ENCODE measurements at regions not wholly inside any gene's neighbourhood (a gene's known extent, or its start where the extent isn't known, plus 50 kb on each side); places are given as distances from the start of the nearest gene placed in this dataset.

DNA sequence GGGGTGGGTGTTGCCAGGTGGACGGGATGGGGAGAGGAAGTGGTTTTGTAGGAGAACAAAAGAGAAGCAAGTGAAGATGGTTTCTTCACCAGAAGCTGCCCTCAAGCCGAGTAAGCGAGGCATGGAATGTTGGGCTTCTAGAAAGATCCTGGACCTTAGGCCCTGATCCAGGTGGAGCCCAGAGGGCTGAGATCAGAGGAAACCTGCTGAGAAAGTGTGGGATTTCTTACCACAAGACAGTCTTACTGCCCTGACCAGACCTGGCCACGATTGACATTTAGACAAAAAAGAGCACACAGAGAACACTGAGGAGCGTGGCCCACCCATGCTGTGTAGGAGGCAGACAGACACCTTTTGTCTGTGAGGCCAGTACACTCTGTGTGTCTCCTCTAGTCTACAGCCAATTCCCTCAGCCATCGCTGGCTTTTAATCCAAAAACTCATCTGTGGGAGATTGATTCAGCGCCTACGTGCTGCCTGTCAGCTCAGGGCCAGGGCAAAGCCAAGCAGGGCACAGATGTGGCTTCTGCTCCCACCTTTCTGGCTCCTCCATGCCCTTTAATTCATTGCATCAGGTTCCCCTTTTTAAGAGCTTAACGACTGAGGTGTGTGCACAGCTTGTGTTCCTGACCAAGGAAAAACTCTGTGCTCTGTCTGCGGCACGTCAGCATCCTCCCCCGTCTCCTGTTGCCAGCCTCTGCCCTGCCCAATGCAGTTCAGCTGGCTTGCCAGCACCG is 123.3 kb downstream of the AKAP11 start:
- Histone ChIP-seq H3K27me3 (ENCODE audit: insufficient read depth, low read depth) (no peaks in the 10 kb centered on the region), H3K4me2 (no peak overlapping the region), H3K4me1 (ENCODE audit: low read depth, poor library complexity, severe bottlenecking) (no peaks in the 10 kb centered on the region), H3K36me3 (ENCODE audit: insufficient read depth) (no peaks in the 10 kb centered on the region), H2AFZ (ENCODE audit: low read depth) (no peak overlapping the region), H3K27ac (no peak overlapping the region), H3K79me2 (ENCODE audit: insufficient read depth, low read depth) (no peaks in the 10 kb centered on the region), H4K20me1 (ENCODE audit: insufficient read depth) (no peaks in the 10 kb centered on the region), H3K4me3 (IDR thresholded peaks at IDR 0.05; ENCODE audit: insufficient read depth, low read depth, low read length) (no peak overlapping the region), H3K9ac (no peak overlapping the region)
- TF ChIP-seq, protein P1, sequence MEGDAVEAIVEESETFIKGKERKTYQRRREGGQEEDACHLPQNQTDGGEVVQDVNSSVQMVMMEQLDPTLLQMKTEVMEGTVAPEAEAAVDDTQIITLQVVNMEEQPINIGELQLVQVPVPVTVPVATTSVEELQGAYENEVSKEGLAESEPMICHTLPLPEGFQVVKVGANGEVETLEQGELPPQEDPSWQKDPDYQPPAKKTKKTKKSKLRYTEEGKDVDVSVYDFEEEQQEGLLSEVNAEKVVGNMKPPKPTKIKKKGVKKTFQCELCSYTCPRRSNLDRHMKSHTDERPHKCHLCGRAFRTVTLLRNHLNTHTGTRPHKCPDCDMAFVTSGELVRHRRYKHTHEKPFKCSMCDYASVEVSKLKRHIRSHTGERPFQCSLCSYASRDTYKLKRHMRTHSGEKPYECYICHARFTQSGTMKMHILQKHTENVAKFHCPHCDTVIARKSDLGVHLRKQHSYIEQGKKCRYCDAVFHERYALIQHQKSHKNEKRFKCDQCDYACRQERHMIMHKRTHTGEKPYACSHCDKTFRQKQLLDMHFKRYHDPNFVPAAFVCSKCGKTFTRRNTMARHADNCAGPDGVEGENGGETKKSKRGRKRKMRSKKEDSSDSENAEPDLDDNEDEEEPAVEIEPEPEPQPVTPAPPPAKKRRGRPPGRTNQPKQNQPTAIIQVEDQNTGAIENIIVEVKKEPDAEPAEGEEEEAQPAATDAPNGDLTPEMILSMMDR (conservative IDR thresholded peaks at IDR 0.05; ENCODE audit: low read depth, low read length): no peak

DNA sequence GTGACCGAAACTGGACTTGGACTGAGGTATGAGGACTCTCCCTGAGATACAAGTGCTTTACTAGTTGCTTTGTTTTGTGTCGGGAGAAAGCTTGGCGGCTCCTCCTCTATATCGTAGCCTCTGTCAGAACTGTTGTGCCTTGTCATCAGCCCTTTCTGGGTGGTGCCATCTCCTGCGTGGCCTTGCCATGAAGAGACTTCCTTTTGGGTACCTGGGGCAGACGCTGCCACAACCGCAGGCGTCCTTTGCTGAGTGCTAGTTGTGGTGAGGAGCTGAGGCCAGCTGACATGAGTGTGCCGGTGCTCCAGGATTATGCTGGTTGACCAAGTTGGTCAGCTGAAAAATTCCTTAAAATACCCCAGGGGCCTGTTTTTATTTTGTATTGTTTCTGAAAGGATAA is 124.5 kb downstream of the AKAP11 start:
- Histone ChIP-seq H2AFZ (ENCODE audit: low read depth) (no peak overlapping the region), H3K27ac (no peak overlapping the region), H3K79me2 (ENCODE audit: insufficient read depth, low read depth) (no peaks in the 10 kb centered on the region), H3K4me3 (IDR thresholded peaks at IDR 0.05; ENCODE audit: insufficient read depth, low read depth, low read length) (no peak overlapping the region), H3K27me3 (ENCODE audit: insufficient read depth, low read depth) (no peaks in the 10 kb centered on the region), H3K36me3 (ENCODE audit: insufficient read depth) (no peaks in the 10 kb centered on the region), H4K20me1 (ENCODE audit: insufficient read depth) (no peaks in the 10 kb centered on the region), H3K4me2 (no peak overlapping the region), H3K9ac (no peak overlapping the region), H3K4me1 (ENCODE audit: low read depth, poor library complexity, severe bottlenecking) (no peaks in the 10 kb centered on the region)
- TF ChIP-seq, protein P1 (conservative IDR thresholded peaks at IDR 0.05; ENCODE audit: low read depth, low read length): no peak

DNA sequence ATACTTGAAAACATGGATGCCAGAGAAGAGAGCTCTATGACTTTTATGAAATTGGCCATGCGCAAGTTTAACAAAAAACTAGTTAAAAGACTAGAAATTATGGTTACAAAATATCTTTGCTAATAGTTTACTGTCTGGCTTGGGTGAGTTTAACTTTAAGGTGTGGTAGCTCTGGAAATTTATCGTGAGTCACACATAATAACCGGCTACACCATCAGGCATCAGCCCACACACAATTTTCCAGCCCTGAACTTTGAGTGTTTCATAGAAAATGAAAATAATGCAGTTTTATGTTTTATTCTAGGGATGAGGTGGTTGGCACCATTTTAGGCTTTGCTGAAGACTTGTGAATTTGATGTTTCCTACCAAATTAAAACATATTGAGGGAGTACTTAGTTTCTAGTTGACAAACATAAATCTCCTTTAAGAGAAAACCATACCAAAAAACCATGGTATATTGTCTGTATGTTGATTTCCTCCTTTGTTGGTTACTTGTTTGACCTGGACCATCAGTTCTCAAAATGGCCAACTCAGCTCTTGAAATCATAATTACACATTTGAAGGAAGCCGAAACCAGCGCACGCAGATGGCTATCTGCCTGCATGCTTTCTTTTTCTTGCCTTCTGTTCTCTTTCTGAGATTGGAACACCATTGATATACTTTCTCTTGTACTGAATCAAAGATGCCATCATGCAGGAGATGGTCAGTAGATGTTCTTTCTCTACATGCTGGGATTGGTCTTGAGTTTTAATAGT is 125.1 kb downstream of the AKAP11 start:
- Histone ChIP-seq H3K27ac (no peak overlapping the region), H3K4me1 (ENCODE audit: low read depth, poor library complexity, severe bottlenecking) (no peaks in the 10 kb centered on the region), H3K9ac (no peak overlapping the region), H3K36me3 (ENCODE audit: insufficient read depth) (no peaks in the 10 kb centered on the region), H3K4me3 (IDR thresholded peaks at IDR 0.05; ENCODE audit: insufficient read depth, low read depth, low read length) (no peak overlapping the region), H3K79me2 (ENCODE audit: insufficient read depth, low read depth) (no peaks in the 10 kb centered on the region), H4K20me1 (ENCODE audit: insufficient read depth) (no peaks in the 10 kb centered on the region), H2AFZ (ENCODE audit: low read depth) (no peak overlapping the region), H3K4me2 (no peak overlapping the region), H3K27me3 (ENCODE audit: insufficient read depth, low read depth) (no peaks in the 10 kb centered on the region)
- TF ChIP-seq, protein P1 (conservative IDR thresholded peaks at IDR 0.05; ENCODE audit: low read depth, low read length): no peak

DNA sequence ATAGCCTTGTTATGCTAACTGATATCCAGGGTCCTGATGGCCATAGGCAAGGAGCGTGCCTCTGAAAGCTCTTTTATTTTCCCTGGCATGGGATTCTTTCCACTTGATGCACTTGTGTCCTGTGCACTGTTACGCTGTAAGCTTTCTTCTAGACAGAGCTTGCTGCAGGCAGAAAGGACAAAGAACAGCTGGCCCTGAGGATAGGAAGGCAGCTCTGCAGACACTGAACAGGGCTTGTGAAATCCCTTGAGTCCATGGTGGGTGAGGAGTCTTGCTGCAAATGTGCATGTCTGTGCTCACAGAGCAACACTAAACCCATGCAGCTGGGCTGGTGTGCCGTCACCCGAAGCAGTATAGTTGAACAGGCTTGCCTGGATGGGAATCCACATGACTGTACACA is 126.6 kb downstream of the AKAP11 start:
- Histone ChIP-seq H3K4me1 (ENCODE audit: low read depth, poor library complexity, severe bottlenecking) (no peaks in the 10 kb centered on the region), H3K9ac (no peak overlapping the region), H3K4me3 (IDR thresholded peaks at IDR 0.05; ENCODE audit: insufficient read depth, low read depth, low read length) (no peak overlapping the region), H3K27me3 (ENCODE audit: insufficient read depth, low read depth) (no peaks in the 10 kb centered on the region), H4K20me1 (ENCODE audit: insufficient read depth) (no peaks in the 10 kb centered on the region), H3K27ac (no peak overlapping the region), H2AFZ (ENCODE audit: low read depth) (no peak overlapping the region), H3K79me2 (ENCODE audit: insufficient read depth, low read depth) (no peaks in the 10 kb centered on the region), H3K4me2 (no peak overlapping the region), H3K36me3 (ENCODE audit: insufficient read depth) (no peaks in the 10 kb centered on the region)
- TF ChIP-seq, protein P1 (conservative IDR thresholded peaks at IDR 0.05; ENCODE audit: low read depth, low read length): no peak
